NCI-H345 (cell line): ENCODE measurements at regions not wholly inside any gene's neighbourhood (a gene's known extent, or its start where the extent isn't known, plus 50 kb on each side); places are given as distances from the start of the nearest gene placed in this dataset.

Experiments
- DNase-seq: peaks from one replicate; lab custom pipeline; 2025; lab: John Stamatoyannopoulos, UW

DNA sequence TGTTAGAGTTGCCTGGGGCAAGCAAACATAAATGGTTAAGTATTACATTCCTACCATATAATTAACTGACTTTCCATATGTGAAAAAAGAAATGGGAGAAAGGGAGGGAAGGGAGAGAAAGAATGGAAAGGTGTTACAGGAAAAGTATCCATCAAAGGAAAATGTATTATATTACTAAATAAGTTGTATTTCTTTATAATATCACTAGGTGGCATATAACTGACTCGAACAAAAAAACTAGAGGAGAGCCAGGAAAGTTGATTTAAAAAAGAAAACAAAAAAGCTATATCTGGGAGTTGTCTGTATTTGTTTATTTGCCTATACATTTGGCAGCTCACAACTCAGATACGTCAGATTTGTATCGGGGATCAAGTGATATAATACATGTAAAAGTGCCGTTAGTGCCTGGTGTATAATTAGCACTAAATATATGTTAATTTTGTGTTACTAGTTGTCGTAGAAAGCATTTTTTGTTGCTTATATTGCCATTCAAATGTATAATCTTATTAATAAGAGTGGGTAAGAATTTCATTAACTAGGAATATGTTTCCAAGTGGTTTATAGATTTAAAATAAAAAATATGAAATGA, 59.6 kb upstream of the ADAMTS19 start:
- no peak for DNase-seq

- DNase-seq, result no peak
These were observed 54.9 kb upstream of the ADAMTS19 start for GRCh38 chr5:129405222-129405621.

DNA sequence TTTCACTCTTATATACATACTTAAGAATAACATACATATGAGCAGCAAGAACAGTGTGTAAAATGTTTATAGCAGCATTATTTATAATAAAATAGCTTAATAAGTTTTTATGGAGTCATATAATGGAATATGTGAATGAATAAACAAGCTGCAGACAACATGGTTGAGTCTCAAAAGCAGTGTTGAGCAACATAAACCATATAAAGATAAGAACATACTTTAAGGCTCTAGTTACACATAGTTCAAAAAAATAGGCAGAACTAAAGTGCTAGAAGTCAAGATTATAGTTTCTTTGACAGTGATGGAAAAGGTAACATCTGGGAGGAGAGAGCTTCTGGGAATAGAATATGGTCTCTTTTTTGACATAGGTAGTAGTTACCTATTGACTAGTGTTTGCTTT, 53.7 kb upstream of the ADAMTS19 start:
- no peak for DNase-seq
